NCI-H2171 treated with DMSO at 0.1 percent for 48 hours (cell line): ENCODE measurements at regions not wholly inside any gene's neighbourhood (a gene's known extent, or its start where the extent isn't known, plus 50 kb on each side); places are given as distances from the start of the nearest gene placed in this dataset.

Experiments
- DNase-seq: peaks from one replicate; lab custom pipeline; 2025; lab: John Stamatoyannopoulos, UW

- no peak for DNase-seq
Measured at GRCh38 chr13:21965095-21965494, 294.2 kb downstream of the FGF9 start.

- DNase-seq, result no peak
Measured at GRCh38 chr13:21966014-21966413, 295.1 kb downstream of the FGF9 start.

GRCh38 chr13:21967871-21968270, 297.0 kb downstream of the FGF9 start:
- no peak for DNase-seq

GRCh38 chr13:21970172-21970571, 299.3 kb downstream of the FGF9 start:
- DNase-seq, result no peak

GRCh38 chr13:21970918-21971317, 300.0 kb downstream of the FGF9 start:
- no peak for DNase-seq

GRCh38 chr13:21971662-21972621, 301.1 kb downstream of the FGF9 start:
- no peak for DNase-seq

GRCh38 chr13:21973437-21974125, 302.7 kb downstream of the FGF9 start:
- DNase-seq, result no peak

- DNase-seq, result no peak
Measured at GRCh38 chr13:21974741-21975140, 303.9 kb downstream of the FGF9 start.

GRCh38 chr13:21976159-21976558, 305.3 kb downstream of the FGF9 start:
- no peak for DNase-seq

- DNase-seq, result no peak
Measured at GRCh38 chr13:21979161-21979806, 308.4 kb downstream of the FGF9 start.

- DNase-seq, result no peak
Measured at GRCh38 chr13:21980049-21980448, 309.2 kb downstream of the FGF9 start.

GRCh38 chr13:21984156-21984555, 313.3 kb downstream of the FGF9 start:
- no peak for DNase-seq

GRCh38 chr13:21986602-21987001, 315.7 kb downstream of the FGF9 start:
- no peak for DNase-seq

- DNase-seq, result no peak
Measured at GRCh38 chr13:21987793-21988192, 316.9 kb downstream of the FGF9 start.

- no peak for DNase-seq
Measured at GRCh38 chr13:21988624-21989023, 317.8 kb downstream of the FGF9 start.

GRCh38 chr13:21996049-21996448, 325.2 kb downstream of the FGF9 start:
- DNase-seq, result no peak

GRCh38 chr13:21997726-21998125, 326.9 kb downstream of the FGF9 start:
- DNase-seq, result no peak

- no peak for DNase-seq
Measured at GRCh38 chr13:21998279-21998990, 327.6 kb downstream of the FGF9 start.

GRCh38 chr13:21999666-22000065, 328.8 kb downstream of the FGF9 start:
- no peak for DNase-seq

GRCh38 chr13:22000191-22000590, 329.3 kb downstream of the FGF9 start:
- no peak for DNase-seq

GRCh38 chr13:22001336-22001735, 330.5 kb downstream of the FGF9 start:
- DNase-seq, result no peak

GRCh38 chr13:22002893-22003292, 332.0 kb downstream of the FGF9 start:
- no peak for DNase-seq
